DMS53 (cell line): ENCODE measurements at regions not wholly inside any gene's neighbourhood (a gene's known extent, or its start where the extent isn't known, plus 50 kb on each side); places are given as distances from the start of the nearest gene placed in this dataset.

Experiments
- DNase-seq: peaks from one replicate; lab custom pipeline; 2025; lab: John Stamatoyannopoulos, UW

- DNase-seq: peak; percentile 20
Measured at GRCh38 chr2:209368914-209369313, 54.9 kb upstream of the MAP2 start.

GRCh38 chr2:209369656-209370055 is 54.2 kb upstream of the MAP2 start:
- no peak for DNase-seq

GRCh38 chr2:209371407-209371806 is 52.4 kb upstream of the MAP2 start:
- DNase-seq: no peak
